ES-I3 (cell line): ENCODE measurements at regions not wholly inside any gene's neighbourhood (a gene's known extent, or its start where the extent isn't known, plus 50 kb on each side); places are given as distances from the start of the nearest gene placed in this dataset.

Source experiments
- H3K36me3 ChIP-seq: 2 replicates; pipeline ENCODE4 v1.6.1; 2013; ENCODE audit warnings: mild to moderate bottlenecking, low read length, control low read depth, moderate library complexity; ENCODE audit not compliant: insufficient read depth
- H3K4me1 ChIP-seq: 2 replicates; pipeline ENCODE4 v1.6.1; 2013; ENCODE audit warnings: mild to moderate bottlenecking, control low read depth, low read length; ENCODE audit not compliant: insufficient read depth
- H3K9ac ChIP-seq: 2 replicates; pipeline ENCODE4 v1.6.1; 2013; ENCODE audit warnings: low read depth, mild to moderate bottlenecking, low read length, moderate library complexity
- H3K9me3 ChIP-seq: 2 replicates; pipeline ENCODE4 v1.6.1; 2013; ENCODE audit warnings: mild to moderate bottlenecking, low read length, moderate library complexity; ENCODE audit not compliant: control insufficient read depth, insufficient read depth

DNA sequence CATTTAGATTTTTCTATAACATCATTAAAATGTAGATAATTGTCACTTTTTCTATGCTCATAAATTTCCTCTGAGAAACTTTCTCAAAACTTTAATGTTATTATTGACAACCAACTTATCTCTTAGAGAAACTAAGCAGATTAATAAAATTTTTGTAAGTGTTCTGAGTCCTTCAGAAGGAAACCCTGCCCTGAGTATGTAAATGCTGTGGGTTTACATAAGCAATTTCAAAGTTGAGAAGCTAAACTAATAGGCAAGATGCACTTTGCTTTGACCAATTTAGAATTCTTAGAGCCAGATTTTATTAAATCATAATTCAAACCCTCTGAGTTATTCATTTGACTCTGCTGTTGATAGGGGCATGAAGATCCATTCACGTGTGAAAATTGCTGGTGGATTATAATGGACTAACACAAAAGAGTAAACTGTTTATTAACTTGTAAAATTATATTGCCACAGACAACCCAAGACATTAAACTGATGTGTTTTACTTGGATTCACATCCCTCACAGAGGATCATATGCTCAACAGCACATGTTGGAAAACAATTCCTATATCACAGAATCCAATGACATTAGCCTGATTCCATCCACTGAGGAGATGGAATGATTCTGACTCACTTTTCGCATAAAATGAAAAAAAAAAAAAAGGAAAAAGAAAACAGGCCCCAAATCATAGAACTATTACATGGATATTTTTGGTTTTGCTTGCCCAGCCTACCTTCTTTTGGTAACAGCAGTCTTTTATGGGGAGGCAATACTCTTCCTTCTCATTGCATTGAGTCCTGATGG, 453.7 kb upstream of the HTR2A start:
- H3K9ac ChIP-seq = no peak overlapping the region
- H3K36me3 ChIP-seq = no peaks in the 10 kb centered on the region
- H3K4me1 ChIP-seq = no peaks in the 10 kb centered on the region
- H3K9me3 ChIP-seq = no peaks in the 10 kb centered on the region; the same call in 1 of the 2 replicates

DNA sequence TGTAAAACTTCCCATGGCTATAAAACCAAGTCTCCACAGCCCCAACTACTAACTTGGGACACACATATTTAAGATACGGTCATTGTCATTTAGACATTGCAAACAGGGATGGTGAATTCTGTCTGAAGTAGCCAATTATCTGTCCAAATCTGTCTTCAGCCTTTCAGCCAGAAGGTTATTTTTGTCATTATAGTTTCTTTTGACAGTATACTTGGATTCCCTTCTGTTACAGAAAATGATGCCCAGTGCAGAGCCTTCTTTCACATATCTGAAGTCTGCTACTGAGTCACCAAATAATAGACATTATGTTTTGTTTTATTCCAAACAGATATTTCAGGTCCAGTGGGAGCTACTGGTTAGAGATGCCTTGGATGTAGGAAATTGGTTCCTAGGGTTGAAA, 452.4 kb upstream of the HTR2A start:
- Histone ChIP-seq H3K9me3 (no peaks in the 10 kb centered on the region; the same call in 1 of the 2 replicates), H3K36me3 (no peaks in the 10 kb centered on the region), H3K9ac (no peak overlapping the region), H3K4me1 (no peaks in the 10 kb centered on the region)

DNA sequence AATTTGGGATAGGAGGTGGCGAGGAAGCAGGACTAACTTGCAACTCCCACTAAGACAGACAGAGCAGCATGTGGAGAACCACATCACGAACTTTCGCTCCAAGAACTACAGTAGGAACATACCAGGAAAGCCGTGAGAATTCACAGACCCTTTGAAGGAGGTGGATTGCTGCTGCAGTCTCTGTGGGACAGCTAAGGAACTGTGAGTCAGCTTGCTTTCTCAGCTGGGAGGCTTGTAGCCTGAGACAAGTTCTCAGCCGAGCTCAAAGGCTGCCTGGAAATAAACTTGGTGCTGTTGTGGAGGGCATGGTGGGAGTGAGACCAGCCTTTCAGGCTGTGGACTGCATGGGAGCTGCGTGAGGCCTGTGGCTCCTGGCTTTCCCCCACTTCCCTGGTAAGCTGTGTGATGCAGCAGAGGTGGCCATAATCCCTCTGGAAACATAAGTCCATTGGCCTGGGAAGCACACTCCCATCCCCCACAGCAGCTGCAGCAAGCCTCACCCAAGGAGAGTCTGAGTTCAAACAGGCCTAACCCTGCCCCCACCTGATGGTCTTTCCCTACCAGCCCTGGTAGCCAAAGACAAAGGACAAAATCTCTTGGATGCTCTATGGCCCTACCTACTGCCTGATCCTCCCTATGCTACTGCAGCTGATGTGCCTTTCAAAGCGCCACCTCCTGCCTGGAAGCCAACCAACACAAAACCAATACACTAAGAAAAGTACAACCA, 441.1 kb upstream of the HTR2A start:
- Histone ChIP-seq H3K36me3 (no peaks in the 10 kb centered on the region), H3K9ac (no peak overlapping the region)

DNA sequence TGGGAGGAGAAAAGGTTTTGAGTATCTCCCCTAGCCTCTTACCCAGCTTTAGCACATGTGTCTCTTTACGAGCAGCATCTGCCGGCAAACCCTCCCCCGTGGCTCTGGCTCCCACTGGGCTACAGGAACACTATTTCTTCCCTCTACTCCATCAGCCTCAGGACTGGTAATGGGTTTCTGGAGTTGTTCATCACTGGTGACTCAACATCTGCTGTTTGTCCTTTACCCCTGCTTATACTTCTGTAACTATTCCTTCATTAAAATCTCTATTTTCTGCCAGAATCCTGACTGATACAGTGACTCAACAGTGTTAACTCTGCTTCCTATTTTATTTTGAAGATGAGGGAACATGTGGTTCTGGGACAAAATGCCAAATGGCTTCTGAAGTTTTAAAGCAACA, 437.3 kb upstream of the HTR2A start:
- Histone ChIP-seq H3K36me3 (no peaks in the 10 kb centered on the region), H3K9ac (no peak overlapping the region), H3K4me1 (peaks cover 7% of the 10 kb centered on the region; the same call in 1 of the 2 replicates), H3K9me3 (no peaks in the 10 kb centered on the region)

More for the DNA sequence above, 441.1 kb upstream of the HTR2A start:
- Histone ChIP-seq H3K4me1 (peaks cover 7% of the 10 kb centered on the region; the same call in 1 of the 2 replicates), H3K9me3 (no peaks in the 10 kb centered on the region)

DNA sequence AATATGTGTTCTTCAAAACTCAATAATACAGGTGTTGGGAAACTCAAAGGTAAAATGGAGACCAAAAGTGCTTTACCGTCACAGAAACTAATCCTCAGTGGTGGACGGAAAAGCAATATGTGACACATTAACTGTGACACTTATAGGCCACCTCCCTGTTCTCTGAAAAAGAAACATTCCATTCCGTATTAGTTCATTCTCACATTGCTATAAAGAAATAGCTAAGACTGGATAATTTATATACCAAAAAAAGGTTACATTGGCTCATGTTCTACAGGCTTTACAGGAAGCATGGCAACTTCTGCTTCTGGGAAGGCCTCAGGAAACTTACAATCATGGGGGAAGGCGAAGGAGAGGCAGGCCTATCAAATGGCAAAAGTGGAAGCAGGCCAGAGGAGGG, 435.3 kb upstream of the HTR2A start:
- Histone ChIP-seq H3K9ac (no peak overlapping the region), H3K4me1 (no peaks in the 10 kb centered on the region), H3K9me3 (no peaks in the 10 kb centered on the region), H3K36me3 (no peaks in the 10 kb centered on the region)

DNA sequence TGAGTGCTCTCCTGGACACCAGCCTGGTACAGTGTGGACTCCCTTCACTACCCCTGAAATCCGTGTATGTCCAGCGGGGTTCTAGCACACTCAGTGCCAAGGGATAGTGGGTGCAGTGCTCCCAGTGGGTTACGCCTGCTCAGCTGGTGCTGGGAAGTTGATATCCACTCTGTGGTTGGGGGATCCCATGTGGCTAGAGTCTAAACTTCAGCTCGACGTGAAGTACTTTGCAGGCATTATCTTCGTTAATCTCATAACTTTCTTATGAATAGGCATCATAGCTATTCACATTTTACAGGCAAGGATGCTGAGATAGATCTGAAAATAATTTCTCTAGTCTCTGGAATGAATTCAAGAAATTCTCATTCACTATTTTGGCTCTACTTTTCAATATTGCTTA, 433.2 kb upstream of the HTR2A start:
- no peaks in the 10 kb centered on the region for H3K36me3 ChIP-seq
- H3K9me3 ChIP-seq = no peaks in the 10 kb centered on the region
- no peaks in the 10 kb centered on the region for H3K4me1 ChIP-seq
- H3K9ac ChIP-seq = no peak overlapping the region

DNA sequence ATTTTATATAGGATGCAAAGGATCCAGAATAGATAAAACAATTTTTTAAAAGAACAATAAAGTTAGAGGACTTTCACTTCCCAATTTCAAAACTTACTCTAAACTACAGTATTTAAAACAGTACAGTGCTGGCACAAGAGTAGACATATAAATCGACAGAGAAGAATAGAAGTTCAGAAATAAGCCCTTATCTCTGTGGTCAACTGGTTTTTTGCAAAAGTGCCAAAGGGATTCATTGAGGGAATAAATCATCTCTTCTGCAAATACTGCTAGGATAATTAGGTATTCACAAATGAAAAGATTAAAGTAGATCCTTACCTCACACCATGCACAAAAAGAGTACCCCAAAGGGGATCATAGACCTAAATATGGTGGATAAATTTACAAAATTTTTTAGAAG, 431.0 kb upstream of the HTR2A start:
- no peaks in the 10 kb centered on the region for H3K36me3 ChIP-seq
- no peak overlapping the region for H3K9ac ChIP-seq
- no peaks in the 10 kb centered on the region for H3K4me1 ChIP-seq
- H3K9me3 ChIP-seq = no peaks in the 10 kb centered on the region

DNA sequence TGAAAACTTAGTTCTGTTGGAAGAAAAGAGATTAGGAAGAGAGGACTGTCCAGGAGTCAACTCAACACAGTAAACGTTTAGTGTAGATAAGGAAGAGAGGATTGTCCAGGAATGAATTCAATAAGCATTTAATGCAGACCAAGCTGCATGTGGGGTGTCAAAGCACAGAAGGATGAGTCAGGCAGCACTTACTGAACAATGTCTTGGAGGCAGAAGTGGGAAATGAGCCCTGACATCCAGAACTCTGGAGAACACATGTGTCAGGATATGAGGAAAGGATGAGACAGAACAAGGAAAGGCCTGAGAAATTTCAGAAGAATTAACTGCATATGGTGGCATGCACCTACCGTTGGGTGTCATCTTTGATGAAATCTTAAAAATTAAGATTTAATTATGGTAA, 429.2 kb upstream of the HTR2A start:
- Histone ChIP-seq H3K9me3 (no peaks in the 10 kb centered on the region), H3K4me1 (no peaks in the 10 kb centered on the region), H3K36me3 (no peaks in the 10 kb centered on the region), H3K9ac (no peak overlapping the region)

DNA sequence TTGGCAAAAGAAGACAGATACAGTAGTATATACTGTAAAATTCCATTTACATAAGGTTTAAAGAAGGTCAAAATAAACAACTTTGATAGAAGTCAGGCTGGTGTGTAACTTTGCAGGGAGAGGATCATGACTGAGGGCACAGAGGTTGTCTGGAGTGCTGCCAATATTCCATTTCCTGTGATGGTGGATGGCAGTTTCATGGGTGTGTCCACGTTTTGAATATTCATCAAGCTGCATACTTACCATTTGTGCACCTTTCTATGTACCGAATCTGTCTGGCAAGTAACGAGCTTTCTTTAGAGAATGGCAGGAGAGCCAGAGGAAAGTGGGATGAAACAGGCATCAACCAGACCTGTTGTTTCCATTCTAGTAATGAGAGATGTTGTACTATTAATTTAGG, 420.5 kb upstream of the HTR2A start:
- Histone ChIP-seq H3K4me1 (no peaks in the 10 kb centered on the region), H3K9ac (no peak overlapping the region), H3K36me3 (no peaks in the 10 kb centered on the region), H3K9me3 (no peaks in the 10 kb centered on the region)

DNA sequence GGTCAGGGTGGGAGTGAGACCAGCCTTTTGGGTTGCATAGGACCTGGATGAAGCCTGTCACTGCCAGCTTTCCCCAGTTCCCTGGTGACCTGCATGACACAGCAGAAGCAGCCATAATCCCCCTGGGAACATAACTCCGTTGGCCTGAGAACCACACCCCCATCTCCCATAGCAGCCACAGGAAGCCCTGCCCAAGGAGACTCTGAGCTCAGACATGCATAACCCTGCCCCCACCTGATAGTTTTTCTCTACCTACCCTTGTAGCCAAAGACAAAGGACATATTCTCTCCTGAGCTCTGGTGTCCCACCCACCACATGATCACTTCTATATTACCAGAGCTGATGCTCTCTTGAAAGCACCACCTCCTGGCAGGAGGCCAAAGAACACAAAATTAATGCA, 413.5 kb upstream of the HTR2A start:
- no peaks in the 10 kb centered on the region for H3K4me1 ChIP-seq
- H3K9me3 ChIP-seq = no peaks in the 10 kb centered on the region
- H3K36me3 ChIP-seq = no peaks in the 10 kb centered on the region
- H3K9ac ChIP-seq = no peak overlapping the region

DNA sequence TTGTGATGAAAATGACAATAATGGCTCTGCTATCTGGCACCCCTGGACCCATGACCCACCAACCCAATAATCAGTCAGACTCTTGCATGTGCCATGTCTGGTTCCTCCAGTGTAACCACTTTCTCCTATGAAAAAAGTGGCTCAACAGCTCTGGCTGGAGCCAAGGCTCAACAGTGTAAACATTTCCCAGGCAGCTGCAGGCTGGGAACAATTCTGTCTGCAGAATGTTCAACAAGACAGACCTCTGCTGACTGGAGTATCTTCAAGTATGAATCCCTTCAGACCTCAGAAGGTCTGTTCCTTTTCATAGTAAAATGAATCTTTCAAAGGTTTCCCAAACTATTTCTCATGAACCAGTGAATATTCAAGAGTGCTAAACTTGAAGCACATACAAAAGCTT, 410.1 kb upstream of the HTR2A start:
- Histone ChIP-seq H3K4me1 (no peaks in the 10 kb centered on the region), H3K36me3 (no peaks in the 10 kb centered on the region), H3K9ac (no peak overlapping the region), H3K9me3 (no peaks in the 10 kb centered on the region)

DNA sequence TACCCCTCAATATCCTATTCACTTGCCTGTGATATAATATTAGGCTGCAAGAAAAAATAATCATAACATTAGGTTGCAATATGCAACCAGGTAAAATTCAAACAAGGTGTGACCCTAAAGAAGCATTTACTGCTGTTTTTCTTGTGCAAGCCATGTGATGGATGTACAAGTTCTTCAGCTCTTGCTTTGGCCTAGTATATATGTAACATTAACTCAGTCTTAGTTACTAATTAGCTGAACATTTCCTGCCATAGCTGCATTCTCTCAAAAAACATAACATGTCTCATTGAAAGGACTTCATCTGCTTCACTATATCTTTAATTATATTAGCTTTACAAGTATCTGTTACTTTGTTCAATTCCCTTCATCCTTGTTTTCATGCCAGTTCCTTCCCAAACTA, 406.8 kb upstream of the HTR2A start:
- H3K9me3 ChIP-seq = no peaks in the 10 kb centered on the region
- no peak overlapping the region for H3K9ac ChIP-seq

DNA sequence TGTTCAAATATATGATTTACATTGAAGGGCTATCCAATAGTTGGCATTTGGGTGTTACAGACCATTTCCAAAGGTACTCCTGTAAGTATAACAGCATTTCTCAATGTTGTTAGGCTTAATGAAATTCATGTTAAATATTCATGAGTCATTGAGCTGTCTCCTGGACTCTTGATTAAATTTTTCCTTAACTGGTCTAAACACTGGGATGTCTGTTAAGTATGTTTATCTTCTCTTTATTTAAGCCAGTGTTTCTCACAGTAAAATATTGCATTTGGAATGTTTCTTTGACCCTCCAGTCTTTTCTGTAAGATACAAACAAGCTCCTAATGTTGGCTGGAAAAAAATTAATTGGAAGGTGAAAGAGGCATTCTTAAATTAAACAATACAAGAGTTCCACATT, 402.5 kb upstream of the HTR2A start:
- no peaks in the 10 kb centered on the region for H3K9me3 ChIP-seq
- H3K9ac ChIP-seq = no peak overlapping the region
- H3K36me3 ChIP-seq = no peaks in the 10 kb centered on the region
- no peaks in the 10 kb centered on the region for H3K4me1 ChIP-seq

More for the DNA sequence above, 406.8 kb upstream of the HTR2A start:
- no peaks in the 10 kb centered on the region for H3K36me3 ChIP-seq
- H3K4me1 ChIP-seq = no peaks in the 10 kb centered on the region

DNA sequence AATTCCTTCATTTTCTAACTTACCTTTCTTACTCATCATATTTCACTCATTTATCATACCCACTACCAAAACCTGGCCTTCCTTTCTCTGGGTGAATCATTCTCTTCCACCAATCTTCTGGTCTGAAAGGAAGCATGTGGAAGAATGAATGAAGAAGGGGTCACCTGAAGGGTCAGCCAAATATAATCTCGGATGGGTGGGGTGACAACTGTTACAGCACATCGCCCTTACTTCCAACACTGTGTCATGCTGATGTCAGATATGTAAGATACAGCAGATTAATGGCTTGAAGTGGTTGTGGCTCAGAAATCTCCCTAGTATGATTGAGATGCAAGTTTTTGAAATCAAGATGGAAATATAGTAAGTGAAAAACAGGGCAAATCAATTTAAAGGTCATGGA, 401.7 kb upstream of the HTR2A start:
- no peaks in the 10 kb centered on the region for H3K4me1 ChIP-seq
- H3K36me3 ChIP-seq = no peaks in the 10 kb centered on the region
- no peak overlapping the region for H3K9ac ChIP-seq
- no peaks in the 10 kb centered on the region for H3K9me3 ChIP-seq

DNA sequence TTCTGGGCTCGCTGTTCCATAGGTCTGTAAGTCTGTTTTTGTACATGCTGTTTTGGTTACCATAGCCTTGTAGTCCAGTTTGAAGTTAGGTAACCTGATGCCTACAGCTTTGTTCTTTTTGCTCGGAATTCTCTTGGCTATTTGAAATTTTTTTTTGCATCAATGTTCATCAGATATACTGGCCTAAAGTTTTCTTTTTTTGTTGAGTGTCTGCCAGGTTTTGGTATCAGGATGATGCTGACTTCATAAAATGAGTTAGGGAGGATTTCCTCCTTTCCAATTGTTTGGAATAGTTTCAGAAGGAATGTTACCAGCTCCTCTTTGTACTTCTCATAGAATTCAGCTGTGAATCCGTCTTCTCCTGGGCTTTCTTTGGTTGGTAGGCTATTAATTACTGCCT, 397.8 kb upstream of the HTR2A start:
- Histone ChIP-seq H3K9me3 (no peaks in the 10 kb centered on the region), H3K4me1 (no peaks in the 10 kb centered on the region), H3K9ac (no peak overlapping the region), H3K36me3 (no peaks in the 10 kb centered on the region)
